Endodermal cell (in vitro differentiated cells): ENCODE measurements at regions not wholly inside any gene's neighbourhood (a gene's known extent, or its start where the extent isn't known, plus 50 kb on each side); places are given as distances from the start of the nearest gene placed in this dataset.

Source experiments
- DNase-seq: peaks from one replicate; pipeline ENCODE4 v3.0.0-alpha.2; 2017
- H3K27ac ChIP-seq: 2 replicates; pipeline ENCODE4 v1.5.1; 2013; ENCODE audit warnings: mild to moderate bottlenecking, low read depth, low read length, moderate library complexity
- H3K27me3 ChIP-seq: 2 replicates; pipeline ENCODE4 v1.6.1; 2013; ENCODE audit warnings: mild to moderate bottlenecking, low read length, moderate library complexity; ENCODE audit not compliant: insufficient read depth, control insufficient read depth, poor library complexity, severe bottlenecking
- H3K36me3 ChIP-seq: 2 replicates; pipeline ENCODE4 v1.7.0; 2013; ENCODE audit warnings: mild to moderate bottlenecking, low read length, moderate library complexity; ENCODE audit not compliant: control insufficient read depth, insufficient read depth
- H3K4me1 ChIP-seq: one replicate; pipeline ENCODE4 v1.7.0; 2013; ENCODE audit warnings: low read length; ENCODE audit not compliant: control insufficient read depth, insufficient read depth
- H3K4me3 ChIP-seq: 2 replicates; pipeline ENCODE4 v1.5.1; 2013; ENCODE audit warnings: mild to moderate bottlenecking, low read length, moderate library complexity
- H3K9ac ChIP-seq: 2 replicates; pipeline ENCODE4 v1.6.1; 2013; ENCODE audit warnings: mild to moderate bottlenecking, low read length, moderate library complexity; ENCODE audit not compliant: poor library complexity, severe bottlenecking; ENCODE audit errors: extremely low read depth
- H3K9me3 ChIP-seq: 2 replicates; pipeline ENCODE4 v1.6.1; 2013; ENCODE audit warnings: mild to moderate bottlenecking, low read length, moderate library complexity; ENCODE audit not compliant: control insufficient read depth
- H3K27ac Mint-ChIP-seq: 2 replicates; pipeline ENCODE4 v1.8.0; 2020; ENCODE audit warnings: mixed read lengths
- H3K27me3 Mint-ChIP-seq: 2 replicates; pipeline ENCODE4 v1.8.0; 2021; ENCODE audit warnings: mild to moderate bottlenecking, mixed read lengths; ENCODE audit not compliant: insufficient read depth
- H3K36me3 Mint-ChIP-seq: 2 replicates; pipeline ENCODE4 v1.8.0; 2020; ENCODE audit warnings: low read depth, mixed read lengths
- H3K4me1 Mint-ChIP-seq: 2 replicates; pipeline ENCODE4 v1.8.0; 2020; ENCODE audit warnings: mixed read lengths
- H3K4me3 Mint-ChIP-seq: 2 replicates; pipeline ENCODE4 v1.8.0; 2020; ENCODE audit warnings: mild to moderate bottlenecking, moderate library complexity, mixed read lengths
- H3K9me3 Mint-ChIP-seq: 2 replicates; pipeline ENCODE4 v1.8.0; 2020; ENCODE audit warnings: mild to moderate bottlenecking, mixed read lengths
- CTCF ChIP-seq: fragments of 200-600 bp; sonication (generic); conservative IDR thresholded peaks from 2 replicates; pipeline ENCODE4 v1.5.0; 2021; ENCODE audit warnings: antibody characterized with exemption, mild to moderate bottlenecking
- WGBS, 2 experiments: methylation state at CpG; one replicate each; pipeline versions ENCODE4 v1.1.5 to v1.1.7; 2013; ENCODE audit warnings: missing lambda C conversion rate in 2 of 2, mixed read lengths in 1 of 2; ENCODE audit not compliant: insufficient coverage in 1 of 2, insufficient read length in 1 of 2; 5-methylcytosine and 5-hydroxymethylcytosine counted together

GRCh38 chr5:2904399-2904798 lies 152.9 kb upstream of the IRX2 start:
- H3K9ac ChIP-seq: no peak overlapping the region
- Mint-ChIP-seq H3K36me3 (no peaks in the 10 kb centered on the region), H3K27ac (no peak overlapping the region), H3K27me3 (no peaks in the 10 kb centered on the region), H3K9me3 (no peaks in the 10 kb centered on the region), H3K4me3 (no peak overlapping the region), H3K4me1 (no peaks in the 10 kb centered on the region)
- H3K27ac ChIP-seq: no peak overlapping the region
- WGBS, 2 experiments: 86% methylated on average over 12 to 13 of the region's 13 CpGs
- H3K4me1 ChIP-seq: no peaks in the 10 kb centered on the region
- peak; percentile 48 for DNase-seq
- no peaks in the 10 kb centered on the region for H3K27me3 ChIP-seq
- H3K4me3 ChIP-seq: no peak overlapping the region
- TF ChIP-seq CTCF: no peak
- H3K36me3 ChIP-seq: no peaks in the 10 kb centered on the region
- H3K9me3 ChIP-seq: no peaks in the 10 kb centered on the region

GRCh38 chr5:2903451-2904395 lies 152.2 kb upstream of the IRX2 start:
- no peak overlapping the region for H3K27ac ChIP-seq
- no peaks in the 10 kb centered on the region for H3K27me3 ChIP-seq
- no peak overlapping the region for H3K4me3 ChIP-seq
- no peaks in the 10 kb centered on the region for H3K4me1 ChIP-seq
- no peak overlapping the region for H3K4me3 Mint-ChIP-seq
- TF ChIP-seq CTCF: no peak
- no peaks in the 10 kb centered on the region for H3K9me3 Mint-ChIP-seq
- H3K9me3 ChIP-seq: no peaks in the 10 kb centered on the region
- DNase-seq: no peak
- no peak overlapping the region for H3K27ac Mint-ChIP-seq
- no peaks in the 10 kb centered on the region for H3K36me3 ChIP-seq
- no peaks in the 10 kb centered on the region for H3K4me1 Mint-ChIP-seq
- H3K9ac ChIP-seq: no peak overlapping the region
- H3K27me3 Mint-ChIP-seq: no peaks in the 10 kb centered on the region
- H3K36me3 Mint-ChIP-seq: no peaks in the 10 kb centered on the region
- 92 to 98% methylated on average over 22 to 30 of the region's 30 CpGs for WGBS, 2 experiments

- H3K4me3 ChIP-seq: no peak overlapping the region
- Mint-ChIP-seq H3K4me3 (no peak overlapping the region), H3K36me3 (no peaks in the 10 kb centered on the region), H3K9me3 (no peaks in the 10 kb centered on the region), H3K27ac (no peak overlapping the region), H3K27me3 (no peaks in the 10 kb centered on the region), H3K4me1 (no peaks in the 10 kb centered on the region)
- WGBS, 2 experiments: 93 to 94% methylated on average over 10 to 13 of the region's 13 CpGs
- H3K9me3 ChIP-seq: no peaks in the 10 kb centered on the region
- H3K27ac ChIP-seq: no peak overlapping the region
- no peaks in the 10 kb centered on the region for H3K4me1 ChIP-seq
- H3K27me3 ChIP-seq: no peaks in the 10 kb centered on the region
- DNase-seq: peak; percentile 27
- no peaks in the 10 kb centered on the region for H3K36me3 ChIP-seq
- H3K9ac ChIP-seq: no peak overlapping the region
- TF ChIP-seq CTCF: no peak
Measured at GRCh38 chr5:2902742-2903297, 151.3 kb upstream of the IRX2 start.
